ENCODE measurements at regions not wholly inside any gene's neighbourhood (a gene's known extent, or its start where the extent isn't known, plus 50 kb on each side); places are given as distances from the start of the nearest gene placed in this dataset.

DNA sequence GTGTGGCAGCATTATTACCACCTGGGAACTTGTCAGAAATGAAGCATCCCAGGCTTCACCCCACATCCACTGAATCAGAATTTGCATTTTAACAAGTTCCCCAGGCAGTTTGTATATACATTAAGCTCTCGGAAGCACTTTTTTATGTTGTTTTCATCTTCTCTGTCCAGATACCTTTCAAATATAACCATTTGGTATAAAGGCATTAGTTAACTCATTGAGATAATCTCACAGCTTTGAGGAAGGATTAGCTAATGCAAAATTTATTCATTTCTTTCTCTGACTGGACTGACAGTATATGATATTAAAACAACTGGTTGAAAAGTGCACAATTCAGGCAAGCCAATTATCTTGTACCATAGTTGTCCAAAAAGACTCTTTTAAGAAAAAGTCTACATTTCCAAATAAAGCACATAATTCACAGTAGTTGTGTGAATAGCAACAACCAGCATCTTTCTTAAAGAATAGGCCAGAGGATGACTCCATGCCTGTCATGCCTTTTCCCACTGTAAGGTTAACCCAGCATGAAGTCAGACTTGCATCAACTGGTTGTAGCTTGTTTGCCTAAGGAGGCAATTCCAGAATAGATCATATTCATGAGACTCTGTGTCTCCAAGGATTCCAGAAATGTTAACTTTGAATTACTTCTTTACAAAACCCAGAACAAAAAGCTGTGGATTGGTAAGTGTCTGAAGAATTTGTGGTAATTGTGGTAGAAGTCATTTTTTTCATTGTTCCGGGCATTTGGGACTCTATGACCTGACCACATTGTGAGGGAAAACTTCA is 254.3 kb upstream of the SESN3 start:
- no peak for FAIRE-seq
- no peak for TF ChIP-seq POLR2A (IDR thresholded peaks at IDR 0.05; ENCODE audit: low read depth, low read length)
- no peak for TF ChIP-seq SPI1 (IDR thresholded peaks at IDR 0.05; ENCODE audit: low read depth, low read length)
- no peak for TF ChIP-seq TAF1 (IDR thresholded peaks at IDR 0.05; ENCODE audit: low read depth, low read length)
- TF ChIP-seq POLR2AphosphoS5 (IDR thresholded peaks at IDR 0.05; ENCODE audit: low read depth, low read length): no peak
- no peak for TF ChIP-seq PAX5 (IDR thresholded peaks at IDR 0.05; ENCODE audit: insufficient read depth, low read length, severe bottlenecking)
- TF ChIP-seq POU2F2 (IDR thresholded peaks at IDR 0.05; ENCODE audit: low read depth, low read length): no peak
- no peak for DNase-seq (ENCODE audit: insufficient read length, low spot score)

DNA sequence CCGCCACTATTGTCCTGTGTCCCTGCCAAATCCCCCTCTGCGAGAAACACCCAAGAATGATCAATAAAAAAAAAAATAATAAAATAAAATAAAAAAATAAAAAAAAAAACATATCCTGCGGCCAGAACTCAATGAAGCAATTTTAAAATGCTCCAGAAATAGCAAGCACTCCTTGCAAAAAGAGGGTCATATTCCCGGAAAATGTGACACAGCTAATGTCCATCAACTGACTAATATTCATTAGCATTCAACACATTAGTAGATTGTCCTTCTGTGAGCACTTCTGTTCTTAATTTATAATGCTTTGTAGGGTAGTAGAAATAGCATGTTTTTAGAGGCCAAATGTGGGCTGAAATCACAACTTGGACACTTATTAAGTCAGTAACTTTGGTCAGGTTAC is 252.3 kb upstream of the SESN3 start:
- TF ChIP-seq POLR2AphosphoS5 (IDR thresholded peaks at IDR 0.05; ENCODE audit: low read depth, low read length) (no peak), PAX5 (IDR thresholded peaks at IDR 0.05; ENCODE audit: insufficient read depth, low read length, severe bottlenecking) (no peak), SPI1 (IDR thresholded peaks at IDR 0.05; ENCODE audit: low read depth, low read length) (no peak), POU2F2 (IDR thresholded peaks at IDR 0.05; ENCODE audit: low read depth, low read length) (no peak), POLR2A (IDR thresholded peaks at IDR 0.05; ENCODE audit: low read depth, low read length) (no peak), TAF1 (IDR thresholded peaks at IDR 0.05; ENCODE audit: low read depth, low read length) (no peak)
- DNase-seq (ENCODE audit: insufficient read length, low spot score): no peak
- FAIRE-seq: no peak

DNA sequence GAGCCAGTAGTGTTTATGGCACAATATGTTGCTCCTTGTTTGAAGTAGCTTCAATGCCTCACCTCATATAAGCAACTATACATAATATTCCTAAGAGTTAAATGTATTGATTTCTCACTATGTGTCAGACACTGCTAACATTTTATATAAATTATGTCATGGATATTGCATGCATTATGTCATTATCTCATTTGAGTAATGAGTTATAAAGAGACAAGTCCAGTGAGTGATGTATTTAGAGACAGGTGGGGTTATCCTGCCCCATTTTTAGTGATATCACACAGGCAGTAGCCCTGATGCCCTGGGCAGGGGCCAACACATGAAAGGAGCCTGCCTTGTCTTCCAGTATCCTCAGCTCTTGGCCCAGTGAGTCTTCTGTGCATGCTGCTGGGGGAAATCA is 247.0 kb upstream of the SESN3 start:
- TF ChIP-seq TAF1 (IDR thresholded peaks at IDR 0.05; ENCODE audit: low read depth, low read length) (no peak), PAX5 (IDR thresholded peaks at IDR 0.05; ENCODE audit: insufficient read depth, low read length, severe bottlenecking) (no peak), POLR2A (IDR thresholded peaks at IDR 0.05; ENCODE audit: low read depth, low read length) (no peak), SPI1 (IDR thresholded peaks at IDR 0.05; ENCODE audit: low read depth, low read length) (no peak), POLR2AphosphoS5 (IDR thresholded peaks at IDR 0.05; ENCODE audit: low read depth, low read length) (no peak), POU2F2 (IDR thresholded peaks at IDR 0.05; ENCODE audit: low read depth, low read length) (no peak)
- FAIRE-seq (no peak), DNase-seq (ENCODE audit: insufficient read length, low spot score) (no peak)

DNA sequence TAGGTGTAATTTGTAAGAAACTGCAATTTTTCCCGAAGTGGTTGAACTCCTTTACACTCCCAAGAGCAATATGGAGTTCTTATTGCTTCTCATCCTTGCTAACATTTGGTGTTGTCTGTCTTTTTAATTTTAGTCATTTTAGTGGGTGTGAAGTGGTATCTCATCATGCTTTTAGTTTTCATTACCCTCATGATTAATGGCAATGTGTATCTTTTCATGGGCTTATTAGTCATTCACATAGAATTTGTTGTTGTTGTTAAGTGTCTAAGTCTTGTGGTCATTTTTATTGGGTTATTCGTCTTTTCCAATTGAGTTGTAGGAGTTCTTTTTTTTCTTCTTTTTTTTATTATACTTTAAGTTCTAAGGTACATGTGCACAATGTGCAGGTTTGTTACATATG is 238.3 kb upstream of the SESN3 start:
- TF ChIP-seq POU2F2 (IDR thresholded peaks at IDR 0.05; ENCODE audit: low read depth, low read length) (no peak), POLR2A (IDR thresholded peaks at IDR 0.05; ENCODE audit: low read depth, low read length) (no peak), SPI1 (IDR thresholded peaks at IDR 0.05; ENCODE audit: low read depth, low read length) (no peak), PAX5 (IDR thresholded peaks at IDR 0.05; ENCODE audit: insufficient read depth, low read length, severe bottlenecking) (no peak), TAF1 (IDR thresholded peaks at IDR 0.05; ENCODE audit: low read depth, low read length) (no peak), POLR2AphosphoS5 (IDR thresholded peaks at IDR 0.05; ENCODE audit: low read depth, low read length) (no peak)
- no peak for DNase-seq (ENCODE audit: insufficient read length, low spot score)
- no peak for FAIRE-seq

DNA sequence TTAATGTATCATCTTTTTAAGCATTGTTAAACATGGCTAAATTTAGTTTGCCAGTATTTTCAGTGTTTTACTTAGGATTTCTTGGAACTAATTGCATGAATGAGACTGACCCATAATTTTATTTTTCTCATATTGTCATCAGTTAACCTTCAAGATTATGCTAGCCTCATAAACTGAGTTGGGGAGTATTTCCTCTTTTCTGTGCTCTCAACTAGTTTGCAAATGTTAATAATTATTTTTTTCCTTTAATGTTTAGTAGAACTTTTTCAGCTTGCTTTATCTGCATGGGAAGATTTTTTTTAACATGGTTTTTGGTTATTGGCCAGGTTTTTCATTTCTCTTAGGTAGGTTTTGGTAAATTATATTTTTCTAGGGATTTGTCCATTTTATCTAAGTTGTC is 235.4 kb upstream of the SESN3 start:
- TF ChIP-seq PAX5 (IDR thresholded peaks at IDR 0.05; ENCODE audit: insufficient read depth, low read length, severe bottlenecking): no peak
- TF ChIP-seq POLR2AphosphoS5 (IDR thresholded peaks at IDR 0.05; ENCODE audit: low read depth, low read length): no peak
- no peak for TF ChIP-seq POU2F2 (IDR thresholded peaks at IDR 0.05; ENCODE audit: low read depth, low read length)
- TF ChIP-seq POLR2A (IDR thresholded peaks at IDR 0.05; ENCODE audit: low read depth, low read length): no peak
- no peak for TF ChIP-seq TAF1 (IDR thresholded peaks at IDR 0.05; ENCODE audit: low read depth, low read length)
- TF ChIP-seq SPI1 (IDR thresholded peaks at IDR 0.05; ENCODE audit: low read depth, low read length): no peak
- no peak for DNase-seq (ENCODE audit: insufficient read length, low spot score)
- FAIRE-seq: no peak

DNA sequence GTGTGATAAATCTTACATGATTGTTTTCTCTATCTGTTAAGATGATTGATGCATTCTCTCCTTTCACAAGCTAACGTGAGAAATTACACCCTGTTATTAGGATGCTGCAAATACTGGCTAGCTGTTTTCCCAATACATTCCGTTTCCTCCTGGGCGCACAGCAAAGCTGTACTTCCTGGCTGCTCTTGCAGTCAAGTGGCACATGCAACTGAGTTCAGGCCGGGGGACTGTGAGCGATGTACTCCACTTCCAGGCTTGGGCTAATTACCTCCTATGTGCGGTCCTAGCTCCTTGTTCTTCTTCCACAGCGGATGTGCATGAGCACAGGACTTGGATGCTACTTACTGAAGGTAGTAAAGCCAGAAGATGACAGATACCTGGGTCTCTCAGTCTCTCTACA is 234.9 kb upstream of the SESN3 start:
- no peak for DNase-seq (ENCODE audit: insufficient read length, low spot score)
- FAIRE-seq: no peak

DNA sequence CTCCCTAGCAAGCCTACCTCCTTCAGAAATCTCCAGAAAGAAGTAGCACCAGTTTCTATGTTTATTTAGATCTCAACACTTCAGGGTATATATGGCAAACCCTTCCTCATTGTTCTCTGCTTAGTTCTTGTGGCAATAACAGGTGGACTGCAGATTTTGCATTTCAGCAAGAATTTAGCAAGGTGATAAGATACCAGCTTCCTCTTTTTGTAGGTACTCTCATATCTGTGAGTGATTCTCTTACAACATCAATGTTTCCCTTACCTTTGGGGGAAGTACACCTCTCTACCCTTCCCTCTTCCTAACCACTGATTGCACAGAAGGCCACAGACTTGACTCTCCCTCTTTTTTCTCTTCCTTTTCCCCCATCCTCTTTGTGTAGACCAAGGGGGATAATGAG is 230.9 kb upstream of the SESN3 start:
- FAIRE-seq: no peak
- TF ChIP-seq POLR2A (IDR thresholded peaks at IDR 0.05; ENCODE audit: low read depth, low read length) (no peak), POU2F2 (IDR thresholded peaks at IDR 0.05; ENCODE audit: low read depth, low read length) (no peak), SPI1 (IDR thresholded peaks at IDR 0.05; ENCODE audit: low read depth, low read length) (peak; percentile 67), POLR2AphosphoS5 (IDR thresholded peaks at IDR 0.05; ENCODE audit: low read depth, low read length) (no peak)

More for the DNA sequence above, 234.9 kb upstream of the SESN3 start:
- TF ChIP-seq SPI1 (IDR thresholded peaks at IDR 0.05; ENCODE audit: low read depth, low read length) (no peak), POLR2AphosphoS5 (IDR thresholded peaks at IDR 0.05; ENCODE audit: low read depth, low read length) (no peak), TAF1 (IDR thresholded peaks at IDR 0.05; ENCODE audit: low read depth, low read length) (no peak), PAX5 (IDR thresholded peaks at IDR 0.05; ENCODE audit: insufficient read depth, low read length, severe bottlenecking) (no peak), POLR2A (IDR thresholded peaks at IDR 0.05; ENCODE audit: low read depth, low read length) (no peak), POU2F2 (IDR thresholded peaks at IDR 0.05; ENCODE audit: low read depth, low read length) (no peak)

DNA sequence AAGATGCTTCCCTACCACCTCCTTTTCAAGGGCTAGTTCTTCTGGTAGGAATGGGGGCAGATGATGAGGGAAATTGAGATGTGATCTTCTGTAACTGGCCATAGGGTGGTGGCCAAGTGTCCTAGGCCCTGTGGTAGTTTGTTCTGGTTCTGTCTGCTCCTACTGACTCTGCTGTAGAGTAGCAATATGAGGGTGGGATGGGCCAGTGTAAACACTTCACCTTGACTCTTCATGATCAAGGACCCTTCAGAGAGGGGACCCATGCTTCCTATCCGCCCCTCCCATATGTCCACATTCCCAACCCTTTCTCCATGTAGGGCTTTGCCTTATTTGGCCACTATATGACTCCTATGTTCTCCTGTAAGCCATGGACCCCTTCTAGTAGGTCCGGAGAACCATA is 230.3 kb upstream of the SESN3 start:
- FAIRE-seq: no peak
- no peak for TF ChIP-seq POLR2AphosphoS5 (IDR thresholded peaks at IDR 0.05; ENCODE audit: low read depth, low read length)
- TF ChIP-seq PAX5 (IDR thresholded peaks at IDR 0.05; ENCODE audit: insufficient read depth, low read length, severe bottlenecking): no peak
- no peak for TF ChIP-seq SPI1 (IDR thresholded peaks at IDR 0.05; ENCODE audit: low read depth, low read length)
- TF ChIP-seq POU2F2 (IDR thresholded peaks at IDR 0.05; ENCODE audit: low read depth, low read length): no peak
- no peak for TF ChIP-seq POLR2A (IDR thresholded peaks at IDR 0.05; ENCODE audit: low read depth, low read length)
- TF ChIP-seq TAF1 (IDR thresholded peaks at IDR 0.05; ENCODE audit: low read depth, low read length): no peak
- no peak for DNase-seq (ENCODE audit: insufficient read length, low spot score)

More for the DNA sequence above, 230.9 kb upstream of the SESN3 start:
- no peak for DNase-seq (ENCODE audit: insufficient read length, low spot score)

DNA sequence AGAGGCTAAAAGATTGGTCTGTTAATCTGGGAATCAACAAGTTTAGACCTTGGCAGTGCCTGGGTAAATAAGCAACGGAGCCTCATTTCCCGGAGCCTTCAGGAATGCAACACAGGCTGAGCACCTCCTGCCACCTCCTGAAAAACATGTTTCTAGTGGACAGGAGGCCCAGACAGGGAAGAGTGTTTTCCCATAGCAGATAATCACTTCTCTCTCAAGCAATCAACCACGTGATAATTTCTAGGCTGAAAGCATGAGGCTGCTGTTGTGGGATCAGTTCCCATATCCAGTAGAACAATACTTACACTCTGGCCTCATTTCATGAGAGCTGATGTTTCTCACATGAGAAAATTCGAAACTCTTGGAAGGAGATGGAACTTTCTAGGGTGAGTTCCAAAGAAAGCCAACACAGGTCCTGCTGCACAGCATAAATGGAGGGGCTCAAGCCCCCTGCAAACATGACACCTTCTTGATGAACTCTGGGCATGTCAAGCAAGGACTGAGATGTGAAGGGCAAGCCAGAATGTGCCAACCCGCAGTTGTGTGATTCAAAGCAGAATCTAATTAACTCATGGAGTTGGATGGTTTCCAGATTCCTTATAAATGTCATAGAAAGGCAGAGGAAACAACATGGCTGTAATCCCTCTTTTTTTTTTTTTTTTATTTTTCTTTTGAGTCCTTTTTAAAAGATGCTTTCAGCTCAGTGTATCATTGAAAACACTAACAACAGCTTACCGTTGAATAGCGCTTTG is 228.5 kb upstream of the SESN3 start:
- no peak for FAIRE-seq

More for the DNA sequence above, 228.5 kb upstream of the SESN3 start:
- TF ChIP-seq POU2F2 (IDR thresholded peaks at IDR 0.05; ENCODE audit: low read depth, low read length) (no peak), POLR2AphosphoS5 (IDR thresholded peaks at IDR 0.05; ENCODE audit: low read depth, low read length) (no peak), POLR2A (IDR thresholded peaks at IDR 0.05; ENCODE audit: low read depth, low read length) (no peak), TAF1 (IDR thresholded peaks at IDR 0.05; ENCODE audit: low read depth, low read length) (no peak), SPI1 (IDR thresholded peaks at IDR 0.05; ENCODE audit: low read depth, low read length) (no peak), PAX5 (IDR thresholded peaks at IDR 0.05; ENCODE audit: insufficient read depth, low read length, severe bottlenecking) (no peak)
- DNase-seq (ENCODE audit: insufficient read length, low spot score): no peak

All from GM12891 (cell line).